ENCODE measurements at regions not wholly inside any gene's neighbourhood (a gene's known extent, or its start where the extent isn't known, plus 50 kb on each side); places are given as distances from the start of the nearest gene placed in this dataset.
A peak's percentile ranks its signal among the peaks of the same experiment; 100 is the strongest.

DNA sequence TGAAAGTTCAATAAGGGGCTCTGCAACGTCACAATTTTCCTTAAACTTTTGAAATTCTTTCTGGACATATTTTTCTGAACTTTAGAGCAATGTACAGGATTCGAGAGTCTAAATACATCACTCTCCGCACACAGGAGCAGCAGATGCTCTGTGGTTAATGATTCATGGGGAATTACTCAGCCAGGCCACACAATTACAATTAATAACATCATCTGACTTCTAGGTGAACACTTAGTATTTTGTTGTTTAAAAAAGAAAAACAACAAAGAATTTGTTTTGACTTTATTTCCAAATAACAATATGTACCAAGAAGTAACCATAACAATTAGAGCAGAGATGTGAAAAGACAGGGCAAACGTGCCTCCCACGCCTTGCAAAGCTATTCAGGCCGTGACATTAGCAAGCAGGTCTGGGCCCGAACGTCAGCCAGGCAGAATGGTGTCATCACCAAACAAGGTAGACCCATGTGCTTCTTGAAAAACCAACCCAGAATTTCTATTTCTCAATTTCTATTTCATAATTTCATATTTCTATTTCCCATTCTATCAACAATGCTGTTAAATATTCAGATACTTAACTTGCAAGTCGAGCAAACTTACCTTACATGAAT, 236.3 kb downstream of the COL4A1 start:
- no peaks in the 10 kb centered on the region for H3K9me3 ChIP-seq
- H3K27ac ChIP-seq, result no peak overlapping the region
- no peak for TF ChIP-seq POLR2A (IDR thresholded peaks at IDR 0.05)
- TF ChIP-seq, protein P1, sequence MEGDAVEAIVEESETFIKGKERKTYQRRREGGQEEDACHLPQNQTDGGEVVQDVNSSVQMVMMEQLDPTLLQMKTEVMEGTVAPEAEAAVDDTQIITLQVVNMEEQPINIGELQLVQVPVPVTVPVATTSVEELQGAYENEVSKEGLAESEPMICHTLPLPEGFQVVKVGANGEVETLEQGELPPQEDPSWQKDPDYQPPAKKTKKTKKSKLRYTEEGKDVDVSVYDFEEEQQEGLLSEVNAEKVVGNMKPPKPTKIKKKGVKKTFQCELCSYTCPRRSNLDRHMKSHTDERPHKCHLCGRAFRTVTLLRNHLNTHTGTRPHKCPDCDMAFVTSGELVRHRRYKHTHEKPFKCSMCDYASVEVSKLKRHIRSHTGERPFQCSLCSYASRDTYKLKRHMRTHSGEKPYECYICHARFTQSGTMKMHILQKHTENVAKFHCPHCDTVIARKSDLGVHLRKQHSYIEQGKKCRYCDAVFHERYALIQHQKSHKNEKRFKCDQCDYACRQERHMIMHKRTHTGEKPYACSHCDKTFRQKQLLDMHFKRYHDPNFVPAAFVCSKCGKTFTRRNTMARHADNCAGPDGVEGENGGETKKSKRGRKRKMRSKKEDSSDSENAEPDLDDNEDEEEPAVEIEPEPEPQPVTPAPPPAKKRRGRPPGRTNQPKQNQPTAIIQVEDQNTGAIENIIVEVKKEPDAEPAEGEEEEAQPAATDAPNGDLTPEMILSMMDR (IDR thresholded peaks at IDR 0.05), result no peak
- TF ChIP-seq POLR2AphosphoS5 (IDR thresholded peaks at IDR 0.05), result no peak
- TF ChIP-seq EP300 (IDR thresholded peaks at IDR 0.05), result no peak
- no peaks in the 10 kb centered on the region for H3K27me3 ChIP-seq
- H3K4me3 ChIP-seq, result no peak overlapping the region
- ATAC-seq, result no peak
- no peaks in the 10 kb centered on the region for H3K4me1 ChIP-seq
- H3K36me3 ChIP-seq, result no peaks in the 10 kb centered on the region
- WGBS, 2 donors (ENCODE audit: low coverage in 1 of 2), result 84 to 85% methylated on average over 7 to 9 of the region's 9 CpGs

DNA sequence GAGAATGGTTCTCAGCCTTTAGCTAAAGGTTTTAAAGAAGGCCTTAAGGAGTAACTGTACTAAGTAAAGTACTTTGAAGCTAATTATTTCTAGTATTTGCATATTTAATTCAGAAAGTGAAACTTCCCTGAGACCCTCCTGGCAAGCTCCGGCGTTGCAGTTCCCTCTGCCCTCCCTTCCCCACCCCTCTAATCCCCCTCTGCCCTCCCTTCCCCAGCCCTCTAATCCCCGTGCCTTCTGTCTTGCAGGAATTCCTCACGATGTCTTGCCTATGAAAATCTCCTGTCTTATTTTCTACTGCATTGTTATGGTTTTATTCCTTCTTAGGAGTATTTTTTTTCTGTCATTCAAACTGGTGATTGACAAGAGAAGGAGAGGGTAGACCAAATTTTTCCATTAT, 236.9 kb downstream of the COL4A1 start:
- no peaks in the 10 kb centered on the region for H3K4me1 ChIP-seq
- TF ChIP-seq, protein P1 (IDR thresholded peaks at IDR 0.05), result no peak
- TF ChIP-seq POLR2A (IDR thresholded peaks at IDR 0.05) (no peak), EP300 (IDR thresholded peaks at IDR 0.05) (no peak), POLR2AphosphoS5 (IDR thresholded peaks at IDR 0.05) (no peak)
- H3K36me3 ChIP-seq, result no peaks in the 10 kb centered on the region
- H3K9me3 ChIP-seq, result no peaks in the 10 kb centered on the region
- no peak for ATAC-seq
- no peak overlapping the region for H3K27ac ChIP-seq
- no peaks in the 10 kb centered on the region for H3K27me3 ChIP-seq
- 50 to 73% methylated on average over 4 of the region's 4 CpGs for WGBS, 2 donors (ENCODE audit: low coverage in 1 of 2)
- no peak overlapping the region for H3K4me3 ChIP-seq

DNA sequence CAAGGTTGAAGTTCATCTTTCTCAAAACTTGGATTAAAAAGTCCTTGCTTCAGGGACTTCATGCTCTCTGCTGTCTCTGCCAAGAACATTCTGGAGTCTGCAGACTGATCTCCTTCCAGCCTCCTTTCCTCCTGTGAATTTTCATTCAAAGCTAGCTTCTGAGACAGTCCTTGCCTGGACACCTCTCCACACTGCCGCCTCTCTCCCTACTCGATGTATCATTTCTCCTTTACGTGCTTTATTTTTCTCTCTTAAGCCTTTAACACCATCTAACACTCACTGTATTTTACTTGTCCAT, 238.8 kb downstream of the COL4A1 start:
- Histone ChIP-seq H3K27ac (no peak overlapping the region), H3K9me3 (no peaks in the 10 kb centered on the region), H3K4me3 (no peak overlapping the region), H3K36me3 (no peaks in the 10 kb centered on the region), H3K4me1 (no peaks in the 10 kb centered on the region), H3K27me3 (no peaks in the 10 kb centered on the region)
- 81% methylated on average over 3 of the region's 3 CpGs; no CpG with 5 or more reads in 1 of the 2 donors for WGBS, 2 donors (ENCODE audit: low coverage in 1 of 2)
- TF ChIP-seq, protein P1 (IDR thresholded peaks at IDR 0.05), result no peak
- TF ChIP-seq EP300 (IDR thresholded peaks at IDR 0.05), result no peak
- TF ChIP-seq POLR2AphosphoS5 (IDR thresholded peaks at IDR 0.05), result no peak
- TF ChIP-seq POLR2A (IDR thresholded peaks at IDR 0.05), result no peak
- ATAC-seq, result no peak

DNA sequence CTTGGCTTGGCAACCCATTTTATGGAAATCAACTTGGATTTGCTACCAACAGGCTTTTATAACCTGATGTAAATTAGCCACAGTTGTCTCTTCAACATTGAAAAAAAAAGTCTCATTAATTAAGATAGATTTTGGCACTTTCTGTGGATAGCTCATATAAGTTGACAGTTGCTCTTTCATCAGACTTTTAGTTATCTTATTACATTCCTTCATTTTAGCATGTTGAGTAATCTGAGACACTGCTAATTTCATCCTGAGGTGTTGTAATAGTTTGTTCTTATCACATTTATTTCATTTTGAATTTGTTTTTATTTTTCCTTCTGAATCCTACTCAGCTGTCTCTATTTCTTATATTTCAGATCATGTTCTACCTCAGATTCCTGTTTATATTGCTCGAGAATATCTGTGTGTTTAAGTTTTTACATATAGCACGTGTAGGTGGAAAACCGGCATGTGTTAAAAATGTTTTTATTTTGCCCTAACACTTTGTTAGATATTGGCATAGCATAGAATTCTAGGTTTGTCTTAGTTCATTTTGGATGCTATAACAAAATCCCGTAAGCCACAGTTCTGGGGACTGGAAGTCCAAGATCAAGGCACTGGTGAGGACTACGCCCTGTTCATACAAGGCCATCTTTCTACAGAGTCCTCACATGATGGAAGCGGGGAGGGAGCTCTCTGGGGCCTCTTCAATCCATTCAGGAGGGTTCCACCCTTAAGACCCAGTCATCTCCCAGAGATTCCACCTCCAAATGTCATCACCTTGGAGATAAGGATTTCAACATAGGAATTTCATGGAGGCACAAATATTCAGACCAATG, 239.4 kb downstream of the COL4A1 start:
- peak; percentile 72 for ATAC-seq
- no peaks in the 10 kb centered on the region for H3K4me1 ChIP-seq
- TF ChIP-seq EP300 (IDR thresholded peaks at IDR 0.05), result no peak
- TF ChIP-seq, protein P1 (IDR thresholded peaks at IDR 0.05), result no peak
- TF ChIP-seq POLR2AphosphoS5 (IDR thresholded peaks at IDR 0.05), result no peak
- TF ChIP-seq POLR2A (IDR thresholded peaks at IDR 0.05), result no peak
- H3K27ac ChIP-seq, result no peak overlapping the region
- 90 to 91% methylated on average over 2 to 5 of the region's 6 CpGs for WGBS, 2 donors (ENCODE audit: low coverage in 1 of 2)
- no peaks in the 10 kb centered on the region for H3K9me3 ChIP-seq
- H3K36me3 ChIP-seq, result no peaks in the 10 kb centered on the region
- no peak overlapping the region for H3K4me3 ChIP-seq
- H3K27me3 ChIP-seq, result no peaks in the 10 kb centered on the region

DNA sequence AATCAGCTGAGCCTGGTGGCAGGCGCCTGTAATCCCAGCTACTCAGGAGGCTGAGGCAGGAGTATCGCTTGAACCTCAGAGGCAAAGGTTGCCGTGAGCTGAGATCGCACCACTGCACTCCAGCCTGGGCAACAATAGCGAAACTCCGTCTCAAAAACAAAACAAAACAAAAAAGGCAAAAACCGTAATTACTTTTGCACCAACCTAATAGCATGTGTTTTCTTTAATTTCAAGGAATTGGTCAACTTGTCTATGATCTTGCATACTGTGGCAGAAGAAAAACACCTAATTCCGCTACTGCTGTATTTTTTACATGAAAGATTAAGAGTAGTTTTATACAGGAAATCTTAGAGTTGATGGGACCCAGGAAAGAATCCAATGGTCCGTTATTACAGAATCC, 241.2 kb downstream of the COL4A1 start:
- Histone ChIP-seq H3K27me3 (no peaks in the 10 kb centered on the region), H3K36me3 (no peaks in the 10 kb centered on the region), H3K4me3 (no peak overlapping the region), H3K27ac (no peak overlapping the region), H3K4me1 (no peaks in the 10 kb centered on the region), H3K9me3 (no peaks in the 10 kb centered on the region)
- ATAC-seq, result no peak
- WGBS, 2 donors (ENCODE audit: low coverage in 1 of 2), result 95 to 97% methylated on average over 6 to 9 of the region's 9 CpGs
- no peak for TF ChIP-seq POLR2A (IDR thresholded peaks at IDR 0.05)
- no peak for TF ChIP-seq POLR2AphosphoS5 (IDR thresholded peaks at IDR 0.05)
- no peak for TF ChIP-seq EP300 (IDR thresholded peaks at IDR 0.05)
- TF ChIP-seq, protein P1 (IDR thresholded peaks at IDR 0.05), result no peak

All from gastroesophageal sphincter (tissue), 4 donors.